Keratinocyte (primary cell): ENCODE measurements at regions not wholly inside any gene's neighbourhood (a gene's known extent, or its start where the extent isn't known, plus 50 kb on each side); places are given as distances from the start of the nearest gene placed in this dataset.

Experiments
- DNase-seq: peaks from one replicate; pipeline ENCODE4 v3.0.0-alpha.2; 2011; ENCODE audit warnings: low read depth, missing footprints, low spot score
- FAIRE-seq: peaks from 2 replicates; lab custom pipeline; 2011; peaks lifted over from hg19 to GRCh38; lab: Jason Lieb, UNC
- H2AFZ ChIP-seq: 2 replicates; pipeline ENCODE4 v1.6.0; 2012; ENCODE audit warnings: low read length, control low read depth, inconsistent platforms; ENCODE audit not compliant: control insufficient read depth
- H3K27ac ChIP-seq: 2 replicates; pipeline ENCODE4 v1.5.1; 2011; ENCODE audit warnings: low read length; ENCODE audit not compliant: control insufficient read depth, insufficient read depth
- H3K27me3 ChIP-seq: 3 replicates; pipeline ENCODE4 v1.6.0; 2011; ENCODE audit warnings: low read length; ENCODE audit not compliant: control insufficient read depth, insufficient read depth; ENCODE audit errors: extremely low read depth
- H3K36me3 ChIP-seq, 2 experiments: 2 replicates in 1 of 2; 3 replicates in 1 of 2; pipeline ENCODE4 v1.5.1; 2011; ENCODE audit warnings: low read length in 2 of 2, mild to moderate bottlenecking in 1 of 2; ENCODE audit not compliant: control insufficient read depth in 2 of 2, insufficient read depth in 2 of 2; ENCODE audit errors: extremely low read depth in 1 of 2
- H3K4me1 ChIP-seq: 3 replicates; pipeline ENCODE4 v1.5.1; 2011; ENCODE audit warnings: low read length; ENCODE audit not compliant: control insufficient read depth, insufficient read depth; ENCODE audit errors: extremely low read depth
- H3K4me2 ChIP-seq: 3 replicates; pipeline ENCODE4 v1.6.0; 2011; ENCODE audit warnings: low read depth, low read length; ENCODE audit not compliant: control insufficient read depth, insufficient read depth; ENCODE audit errors: extremely low read depth
- H3K4me3 ChIP-seq, 3 experiments: fragments of 200-600 bp in 1 of 3; sonication (generic) in 1 of 3; 2 replicates in 2 of 3; 3 replicates in 1 of 3; pipeline ENCODE4 v1.5.1; 2011 to 2016; ENCODE audit warnings: low read length in 3 of 3, mild to moderate bottlenecking in 3 of 3, control low read depth in 2 of 3, inconsistent platforms in 1 of 3, low read depth in 1 of 3, mixed read lengths in 1 of 3, mixed run types in 1 of 3, moderate library complexity in 1 of 3; ENCODE audit not compliant: control insufficient read depth in 2 of 3, insufficient read depth in 2 of 3; ENCODE audit errors: extremely low read depth in 1 of 3
- H3K79me2 ChIP-seq: 2 replicates; pipeline ENCODE4 v1.6.0; 2012; ENCODE audit warnings: low read length; ENCODE audit not compliant: control insufficient read depth, insufficient read depth
- H3K9ac ChIP-seq: 3 replicates; pipeline ENCODE4 v1.6.0; 2011; ENCODE audit warnings: low read length; ENCODE audit not compliant: control insufficient read depth, insufficient read depth; ENCODE audit errors: extremely low read depth
- H3K9me1 ChIP-seq: 3 replicates; pipeline ENCODE4 v1.6.0; 2011; ENCODE audit warnings: low read length; ENCODE audit not compliant: control insufficient read depth, insufficient read depth; ENCODE audit errors: extremely low read depth
- H3K9me3 ChIP-seq: 2 replicates; pipeline ENCODE4 v1.5.1; 2012; ENCODE audit warnings: low read depth, low read length; ENCODE audit not compliant: control insufficient read depth
- H4K20me1 ChIP-seq: 3 replicates; pipeline ENCODE4 v1.6.0; 2011; ENCODE audit warnings: low read length; ENCODE audit not compliant: control insufficient read depth, insufficient read depth; ENCODE audit errors: extremely low read depth
- CTCF ChIP-seq, 3 experiments: IDR thresholded peaks in 1 of 3; conservative IDR thresholded peaks in 1 of 3; optimal IDR thresholded peaks in 1 of 3; 2 replicates in 2 of 3; 3 replicates in 1 of 3; pipeline versions ENCODE3 to v1.5.1; 2011; ENCODE audit warnings: low read length in 3 of 3, mild to moderate bottlenecking in 3 of 3, moderate library complexity in 2 of 3, control low read depth in 1 of 3, inconsistent platforms in 1 of 3; ENCODE audit not compliant: insufficient read depth in 2 of 3; ENCODE audit errors: extremely low read depth in 1 of 3
- EZH2 ChIP-seq: IDR thresholded peaks from one replicate; pipeline ENCODE4 v1.6.1; 2012; ENCODE audit warnings: inconsistent platforms, mild to moderate bottlenecking, low read length, moderate library complexity
- dilution Hi-C: fragments of 300-500 bp; cut with MboI; formaldehyde crosslinking; loops from one replicate; pipeline ENCODE4 v1.7.0; 2020; ENCODE audit warnings: low sequenced_read_pairs; ENCODE audit not compliant: extremely low pct_ligation_motif_present

- Histone ChIP-seq H3K27ac (no peak overlapping the region), H3K79me2 (no peaks in the 10 kb centered on the region), H3K9me1 (no peaks in the 10 kb centered on the region), H2AFZ (no peak overlapping the region), H3K4me3 (no peak overlapping the region), H3K27me3 (no peaks in the 10 kb centered on the region), H3K36me3 (no peaks in the 10 kb centered on the region), H4K20me1 (no peaks in the 10 kb centered on the region), H3K9me3 (no peaks in the 10 kb centered on the region), H3K4me1 (no peaks in the 10 kb centered on the region), H3K4me2 (no peak overlapping the region), H3K9ac (no peak overlapping the region)
- TF ChIP-seq CTCF (optimal IDR thresholded peaks at IDR 0.05 in 1 of 3, IDR thresholded peaks at IDR 0.05 in 1 of 3, conservative IDR thresholded peaks at IDR 0.05 in 1 of 3; ENCODE audit: extremely low read depth in 1 of 3, insufficient read depth in 2 of 3, low read length in 3 of 3) (no peak), EZH2 (no peak)
- DNase-seq = no peak
- dilution Hi-C loops = no loop called here
- FAIRE-seq = no peak
These were observed 216.2 kb downstream of the HS3ST3A1 start for GRCh38 chr17:13385481-13385911.

GRCh38 chr17:13384626-13385025, 217.1 kb downstream of the HS3ST3A1 start:
- Histone ChIP-seq H3K27me3 (no peaks in the 10 kb centered on the region), H2AFZ (no peak overlapping the region), H3K9me3 (no peaks in the 10 kb centered on the region), H3K9me1 (no peaks in the 10 kb centered on the region), H3K79me2 (no peaks in the 10 kb centered on the region), H4K20me1 (no peaks in the 10 kb centered on the region), H3K9ac (no peak overlapping the region), H3K36me3 (no peaks in the 10 kb centered on the region), H3K27ac (no peak overlapping the region), H3K4me1 (no peaks in the 10 kb centered on the region), H3K4me2 (no peak overlapping the region), H3K4me3 (no peak overlapping the region)
- dilution Hi-C loops = no loop called here
- TF ChIP-seq EZH2 (no peak), CTCF (optimal IDR thresholded peaks at IDR 0.05 in 1 of 3, IDR thresholded peaks at IDR 0.05 in 1 of 3, conservative IDR thresholded peaks at IDR 0.05 in 1 of 3; ENCODE audit: extremely low read depth in 1 of 3, insufficient read depth in 2 of 3, low read length in 3 of 3) (no peak)
- FAIRE-seq (no peak), DNase-seq (no peak)
